Kidney glomerular epithelial cell (primary cell): ENCODE measurements at regions not wholly inside any gene's neighbourhood (a gene's known extent, or its start where the extent isn't known, plus 50 kb on each side); places are given as distances from the start of the nearest gene placed in this dataset.
"Not testable (repeated sequence)": the region's sequence is repeated elsewhere in the genome, so short reads cannot be mapped to it uniquely, and the experiment has no call there.

Experiments
- DNase-seq: peaks from one replicate; lab custom pipeline; 2025; lab: John Stamatoyannopoulos, UW

- DNase-seq, result no peak
Observed at GRCh38 chrX:148080593-148080992, 99.5 kb downstream of the FMR1NB start.

DNA sequence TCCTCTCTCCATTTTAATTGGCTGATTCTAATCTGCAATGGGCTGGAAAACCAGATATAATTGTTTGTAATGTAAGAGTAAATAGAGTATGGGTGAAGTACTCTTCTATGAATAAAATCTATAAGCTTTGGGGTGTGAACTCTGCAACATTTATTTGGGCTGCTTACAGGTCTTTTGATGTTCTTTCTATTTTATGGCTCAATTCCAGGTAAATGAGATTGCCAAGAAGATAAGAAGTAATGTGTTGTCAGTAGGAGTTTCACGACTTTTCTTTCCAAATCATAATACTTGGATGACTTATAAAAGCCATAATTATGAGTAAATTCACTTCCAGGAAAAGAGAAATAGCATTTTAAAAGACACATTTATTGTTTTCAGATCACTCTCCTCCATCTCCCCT lies 103.5 kb downstream of the FMR1NB start:
- no peak for DNase-seq

GRCh38 chrX:148120151-148120550 lies 139.0 kb downstream of the FMR1NB start:
- no peak for DNase-seq

DNA sequence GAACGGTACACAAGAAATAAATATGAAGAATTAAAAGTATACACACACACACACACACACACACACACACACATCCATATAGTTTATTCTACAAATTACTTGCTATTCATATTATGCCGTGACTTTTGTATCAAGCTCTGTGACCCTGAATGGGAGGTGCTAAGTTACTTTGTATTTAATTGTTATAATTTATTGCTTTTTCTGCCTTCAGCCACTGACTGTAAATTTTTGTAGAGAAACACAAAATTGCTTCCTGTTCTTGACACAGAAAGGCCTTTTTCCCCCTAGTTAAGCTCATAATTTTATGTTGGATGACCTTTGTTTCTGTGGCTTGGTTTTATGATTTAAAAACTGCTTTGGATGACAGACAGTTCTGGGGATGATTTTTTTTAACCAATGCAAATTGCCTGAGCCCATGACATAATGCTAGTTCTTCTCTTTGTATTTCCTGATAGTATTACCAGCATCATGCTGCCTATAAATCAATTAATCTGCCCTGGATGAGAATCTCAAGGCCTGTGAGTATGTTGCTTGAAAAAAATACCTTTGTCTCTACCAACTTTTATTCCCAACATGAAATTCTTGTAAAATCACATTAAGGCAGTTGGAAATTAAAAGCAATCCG lies 140.0 kb downstream of the FMR1NB start:
- DNase-seq, result no peak

DNA sequence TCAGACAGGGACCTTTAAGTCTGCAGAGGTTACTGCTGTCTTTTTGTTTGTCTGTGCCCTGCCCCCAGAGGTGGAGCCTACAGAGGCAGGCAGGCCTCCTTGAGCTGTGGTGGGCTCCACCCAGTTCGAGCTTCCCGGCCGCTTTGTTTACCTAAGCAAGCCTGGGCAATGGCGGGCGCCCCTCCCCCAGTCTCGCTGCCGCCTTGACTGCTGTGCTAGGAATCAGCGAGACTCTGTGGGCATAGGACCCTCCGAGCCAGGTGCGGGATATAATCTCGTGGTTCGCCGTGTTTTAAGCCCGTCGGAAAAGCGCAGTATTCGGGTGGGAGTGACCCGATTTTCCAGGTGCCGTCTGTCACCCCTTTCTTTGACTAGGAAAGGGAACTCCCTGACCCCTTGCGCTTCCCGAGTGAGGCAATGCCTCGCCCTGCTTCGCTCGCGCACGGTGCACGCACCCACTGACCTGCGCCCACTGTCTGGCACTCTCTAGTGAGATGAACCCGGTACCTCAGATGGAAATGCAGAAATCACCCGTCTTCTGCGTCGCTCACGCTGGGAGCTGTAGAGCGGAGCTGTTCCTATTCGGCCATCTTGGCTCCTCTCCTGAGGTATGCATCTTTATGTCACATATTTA lies 147.9 kb downstream of the FMR1NB start:
- not testable (repeated sequence) for DNase-seq

DNA sequence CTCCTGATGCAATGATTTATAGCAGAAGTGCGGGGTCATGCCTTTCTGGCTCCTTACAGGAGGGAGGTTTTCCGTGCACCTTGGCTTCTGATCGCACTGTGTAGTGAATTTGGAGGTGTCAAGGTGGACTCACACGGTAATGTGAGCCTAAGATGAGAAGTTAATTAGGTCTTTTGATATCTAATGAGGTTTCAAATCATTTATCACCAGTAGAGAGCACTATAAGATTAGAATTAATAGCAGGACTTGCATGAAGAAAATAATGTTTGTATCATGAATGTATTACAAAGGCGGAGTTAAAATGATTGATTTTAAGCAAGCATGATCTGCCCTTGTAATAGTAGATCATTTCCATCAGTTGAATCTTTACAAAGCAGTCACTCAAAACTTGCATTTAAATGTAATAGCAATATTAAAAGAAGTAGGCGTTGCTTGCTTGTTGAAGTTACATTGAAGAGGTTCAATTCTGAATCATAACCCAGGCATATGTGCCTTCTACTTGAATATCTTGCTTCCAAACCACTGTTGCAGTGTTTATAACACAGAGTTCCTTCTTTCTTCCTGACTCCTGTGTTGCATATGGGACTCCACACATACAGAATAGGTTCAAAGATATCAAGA lies 152.1 kb downstream of the FMR1NB start:
- DNase-seq, result no peak

GRCh38 chrX:148134578-148134977 lies 153.4 kb downstream of the FMR1NB start:
- DNase-seq, result no peak

DNA sequence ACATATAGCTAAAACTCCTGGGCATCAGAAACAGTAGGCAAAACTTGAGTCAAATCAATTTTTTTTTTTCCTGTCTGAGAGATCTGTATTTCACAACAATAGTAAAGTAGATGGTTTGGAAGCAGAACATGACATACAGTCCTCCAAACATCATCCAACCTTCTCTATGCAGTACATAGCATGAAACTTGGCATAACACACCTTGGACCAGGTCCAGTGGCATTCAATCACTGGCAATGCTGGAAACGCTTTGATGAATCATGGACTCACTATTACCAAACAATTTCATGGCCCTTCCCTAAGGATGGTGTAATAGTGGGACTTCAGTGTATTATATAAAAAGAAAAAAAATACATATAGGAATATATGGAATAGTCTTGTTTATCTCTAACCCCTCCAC lies 154.6 kb downstream of the FMR1NB start:
- no peak for DNase-seq

GRCh38 chrX:148146121-148146520 lies 165.0 kb downstream of the FMR1NB start:
- DNase-seq, result no peak

DNA sequence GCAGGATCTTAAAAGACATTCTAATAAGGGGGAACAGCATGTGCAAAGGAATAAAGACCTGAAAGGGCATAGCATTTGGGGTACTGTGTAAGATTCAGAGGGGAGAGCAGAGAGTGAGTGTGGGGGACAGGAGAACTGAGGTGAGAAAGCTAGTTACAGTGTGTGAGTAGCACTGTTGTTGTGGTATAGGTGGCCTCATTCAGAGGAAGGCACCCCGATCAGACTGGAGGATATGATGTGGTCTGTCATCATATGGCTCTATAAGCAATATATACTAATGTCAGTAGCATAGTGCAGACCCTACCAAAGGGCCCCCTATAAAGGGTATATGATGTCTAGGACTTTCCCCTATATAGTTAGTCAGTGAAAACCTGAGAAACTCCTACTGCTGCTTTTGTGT lies 175.8 kb downstream of the FMR1NB start:
- DNase-seq, result no peak

- DNase-seq, result no peak
Observed at GRCh38 chrX:148159796-148160195, 178.7 kb downstream of the FMR1NB start.

DNA sequence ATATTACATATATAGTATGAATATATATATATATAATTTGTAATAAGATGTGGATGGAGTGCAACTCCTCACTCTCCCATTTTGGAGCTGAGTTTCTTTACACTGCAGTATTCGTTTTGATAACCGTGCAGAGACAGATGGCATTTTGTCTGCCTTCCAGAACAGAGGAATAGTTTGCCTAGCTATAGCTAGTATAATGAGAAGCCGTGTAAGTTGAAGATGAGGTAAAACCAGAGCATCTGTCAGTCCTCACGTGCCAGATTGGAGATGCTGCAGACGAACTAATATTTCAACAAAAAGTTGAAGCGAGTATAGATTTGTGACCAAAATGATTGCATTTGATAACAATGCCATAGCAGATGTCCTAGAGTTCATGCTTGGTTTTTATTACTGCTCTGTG lies 180.6 kb downstream of the FMR1NB start:
- DNase-seq, result no peak

DNA sequence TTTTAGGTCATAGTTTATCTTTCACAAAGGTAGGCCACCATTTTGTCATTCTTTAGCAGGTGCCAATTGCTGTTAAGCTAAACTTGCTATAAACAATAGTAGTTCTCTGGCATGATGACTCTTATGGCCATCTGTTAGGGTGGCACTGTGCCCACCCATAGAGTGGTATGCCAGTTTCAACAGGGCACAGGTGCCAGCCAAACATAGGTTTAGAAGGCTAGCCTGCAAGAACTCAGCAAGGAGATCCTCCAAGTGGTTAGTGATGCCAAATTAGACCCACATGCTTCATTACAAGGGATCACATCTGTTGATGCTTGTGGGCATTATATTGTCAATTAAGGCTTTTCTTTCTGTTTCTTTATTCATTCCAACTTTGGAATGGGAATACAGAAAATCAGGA lies 204.5 kb downstream of the FMR1NB start:
- no peak for DNase-seq

- no peak for DNase-seq
Observed at GRCh38 chrX:148192547-148192946, 211.4 kb downstream of the FMR1NB start.

GRCh38 chrX:148193759-148194158 lies 212.6 kb downstream of the FMR1NB start:
- no peak for DNase-seq

- DNase-seq, result no peak
Observed at GRCh38 chrX:148203531-148203930, 222.4 kb downstream of the FMR1NB start.

DNA sequence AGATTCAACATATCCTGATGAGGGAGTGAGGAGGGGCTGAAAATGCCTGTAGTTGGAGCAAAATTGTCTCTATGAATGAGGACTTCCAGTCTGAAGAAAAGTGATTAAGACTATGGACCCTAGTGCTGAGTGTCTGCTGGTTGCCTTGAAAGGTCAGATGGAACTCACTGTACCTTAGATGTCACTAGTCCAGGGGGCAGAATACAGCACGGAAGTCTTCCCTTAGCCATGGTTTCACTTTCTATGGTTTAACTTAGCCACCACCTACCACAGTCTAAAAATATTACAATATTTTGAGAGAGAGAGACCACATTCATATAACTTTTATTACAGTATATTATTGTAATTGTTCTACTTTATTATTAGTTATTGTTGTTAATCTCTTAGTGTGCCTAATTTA lies 223.1 kb downstream of the FMR1NB start:
- DNase-seq, result no peak

DNA sequence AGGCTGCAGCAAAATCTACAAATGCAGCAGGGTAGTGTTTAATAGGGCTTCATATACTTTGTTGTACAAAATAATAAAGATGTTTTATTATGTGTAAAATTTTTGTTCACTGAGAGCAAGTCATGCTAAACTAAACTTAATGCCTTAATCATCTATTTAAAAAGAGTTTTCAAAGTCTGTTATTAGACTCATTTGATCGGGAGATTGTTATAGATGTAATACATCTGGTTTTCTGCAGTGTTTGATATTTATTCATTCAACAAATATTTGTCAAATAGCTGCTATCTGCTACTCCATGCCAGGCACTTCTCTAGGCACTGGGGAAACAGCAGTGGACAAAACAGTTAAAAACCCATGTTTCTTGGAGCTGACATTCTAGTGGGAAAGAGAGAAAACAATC lies 233.6 kb downstream of the FMR1NB start:
- no peak for DNase-seq

- no peak for DNase-seq
Observed at GRCh38 chrX:148215726-148216125, 234.6 kb downstream of the FMR1NB start.

DNA sequence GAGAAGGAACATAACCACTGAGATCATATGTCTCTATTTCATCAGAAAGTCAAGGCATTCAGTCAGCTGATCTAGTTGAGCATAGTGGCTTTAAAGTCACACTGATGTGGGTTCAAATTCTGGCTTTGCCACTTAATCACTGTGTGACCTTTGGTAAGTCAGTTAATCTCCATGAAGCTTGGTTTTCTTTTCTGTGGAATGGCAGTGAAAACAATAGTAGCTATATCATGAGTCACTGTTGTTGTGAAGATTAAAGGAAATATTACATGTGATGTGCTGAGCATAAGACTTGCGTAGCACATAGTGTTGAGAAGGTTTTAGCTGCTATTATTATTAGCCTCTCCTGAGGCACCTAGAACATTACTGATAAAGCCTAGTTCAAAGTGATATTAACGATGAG lies 242.2 kb downstream of the FMR1NB start:
- DNase-seq, result no peak

DNA sequence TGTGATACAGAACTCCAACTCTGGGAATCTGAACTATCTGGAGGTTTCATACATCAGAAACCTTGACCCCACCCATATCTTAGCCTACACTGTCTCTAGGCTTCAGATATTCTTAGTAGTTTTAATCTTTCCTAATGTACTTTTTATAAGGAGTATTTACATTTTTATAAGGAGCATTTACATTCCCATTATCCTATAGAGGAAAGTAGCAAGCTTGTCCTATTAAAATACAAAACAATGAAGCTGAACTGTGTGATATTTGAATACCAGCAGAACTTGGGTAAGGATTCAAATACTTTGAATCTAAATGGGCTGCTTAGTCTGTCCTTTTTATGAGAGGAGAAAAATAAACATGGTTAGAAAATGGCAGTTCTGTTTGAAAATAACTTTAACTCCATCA lies 247.4 kb downstream of the FMR1NB start:
- DNase-seq, result no peak

DNA sequence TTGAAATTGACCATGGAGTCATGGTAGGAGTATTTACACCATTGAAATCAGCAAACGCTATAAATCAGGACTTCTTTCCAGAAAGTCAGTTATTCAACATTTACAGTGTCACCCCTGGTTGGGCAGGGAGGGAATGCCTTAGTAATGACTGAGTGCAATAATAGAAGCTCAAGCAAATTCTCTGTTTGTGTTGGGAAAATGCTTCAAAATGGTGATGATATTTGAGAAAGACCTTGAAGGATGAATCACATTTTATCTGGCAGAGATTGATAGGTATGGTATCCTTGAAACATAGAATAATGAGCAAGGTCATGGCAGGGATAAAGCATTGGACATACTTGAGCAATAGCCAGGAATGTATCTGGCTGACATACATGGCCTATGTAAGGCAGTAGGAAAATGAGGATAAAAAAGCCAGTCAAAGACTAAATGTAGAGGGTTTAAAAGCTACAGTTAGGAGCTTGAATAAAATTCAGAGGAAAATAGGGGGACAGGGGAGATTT lies 248.7 kb downstream of the FMR1NB start:
- no peak for DNase-seq

DNA sequence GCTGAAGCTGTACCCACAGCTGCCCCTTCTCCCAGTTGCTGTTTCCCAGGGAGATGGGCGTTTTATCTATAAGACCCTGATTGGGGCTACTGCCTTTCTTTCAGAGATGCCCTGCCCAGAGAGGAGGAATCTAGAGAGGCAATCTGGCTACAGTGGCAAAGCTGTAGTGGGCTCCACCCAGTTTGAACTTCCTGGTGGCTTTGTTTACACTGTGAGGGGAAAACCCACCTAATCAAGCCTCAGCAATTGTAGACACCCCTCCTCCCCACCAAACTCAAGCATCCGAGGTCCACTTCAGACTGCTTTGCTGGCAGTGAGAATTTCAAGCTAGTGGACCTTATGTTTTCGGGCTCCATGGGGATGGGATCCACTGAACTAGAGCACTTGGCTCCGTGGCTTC lies 240.4 kb upstream of the AFF2 start:
- DNase-seq, result no peak

- DNase-seq, result no peak
Observed at GRCh38 chrX:148265829-148266228, 234.6 kb upstream of the AFF2 start.
